GM19023 (cell line): ENCODE measurements at regions not wholly inside any gene's neighbourhood (a gene's known extent, or its start where the extent isn't known, plus 50 kb on each side); places are given as distances from the start of the nearest gene placed in this dataset.

Experiments used
- ATAC-seq: cut with Tn5 transposase; IDR thresholded peaks from one replicate; pipeline ENCODE4 v1.9.1; 2021; ENCODE audit warnings: mild to moderate bottlenecking, moderate library complexity; ENCODE audit not compliant: unreplicated experiment

- no peak for ATAC-seq
Observed at GRCh38 chrX:69085151-69085550, 80.1 kb downstream of the PJA1 start.

DNA sequence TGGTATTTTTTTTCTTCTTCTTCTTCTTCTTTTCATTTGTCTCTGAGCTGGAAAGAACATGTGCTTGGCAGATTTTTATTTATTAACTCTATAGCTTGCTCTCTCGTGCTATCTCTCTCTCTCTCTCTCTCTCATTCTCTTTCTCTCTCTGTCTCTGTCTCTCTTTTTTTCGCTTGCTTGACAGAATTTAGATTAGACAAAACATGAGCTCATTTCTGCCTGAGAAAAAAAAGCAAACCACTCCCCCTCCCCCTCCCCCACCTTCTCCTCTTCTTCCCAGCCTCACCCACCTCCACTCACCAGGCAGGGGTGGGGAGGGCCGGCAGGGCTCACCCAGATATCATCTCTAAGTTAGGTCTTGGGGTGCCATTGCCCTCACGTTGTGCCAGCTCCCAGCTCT lies 81.5 kb downstream of the PJA1 start:
- no peak for ATAC-seq

GRCh38 chrX:69083361-69083760 lies 81.9 kb downstream of the PJA1 start:
- no peak for ATAC-seq

DNA sequence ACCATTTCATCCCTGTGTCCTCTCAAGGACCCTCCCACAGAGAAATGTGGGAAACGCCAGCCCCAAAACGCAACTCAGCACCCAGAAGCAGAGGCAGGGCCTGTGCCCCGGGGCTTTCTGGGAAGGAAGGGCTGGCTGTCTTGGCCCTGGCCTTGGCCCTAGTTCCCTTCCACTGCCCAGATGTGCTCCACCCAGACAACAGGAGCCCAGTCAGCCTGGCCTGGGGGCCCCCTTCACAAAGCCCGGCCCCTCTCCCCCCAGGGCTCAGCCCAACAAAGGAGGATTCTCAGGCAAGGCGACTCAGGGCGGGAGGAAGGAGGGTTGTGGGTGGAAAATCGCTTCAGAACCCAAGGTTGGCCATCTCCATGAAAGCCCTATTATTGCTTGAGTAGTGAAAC lies 82.5 kb downstream of the PJA1 start:
- ATAC-seq, result no peak

- no peak for ATAC-seq
Observed at GRCh38 chrX:69082055-69082752, 83.0 kb downstream of the PJA1 start.

GRCh38 chrX:69080855-69081465 lies 84.3 kb downstream of the PJA1 start:
- ATAC-seq, result no peak

DNA sequence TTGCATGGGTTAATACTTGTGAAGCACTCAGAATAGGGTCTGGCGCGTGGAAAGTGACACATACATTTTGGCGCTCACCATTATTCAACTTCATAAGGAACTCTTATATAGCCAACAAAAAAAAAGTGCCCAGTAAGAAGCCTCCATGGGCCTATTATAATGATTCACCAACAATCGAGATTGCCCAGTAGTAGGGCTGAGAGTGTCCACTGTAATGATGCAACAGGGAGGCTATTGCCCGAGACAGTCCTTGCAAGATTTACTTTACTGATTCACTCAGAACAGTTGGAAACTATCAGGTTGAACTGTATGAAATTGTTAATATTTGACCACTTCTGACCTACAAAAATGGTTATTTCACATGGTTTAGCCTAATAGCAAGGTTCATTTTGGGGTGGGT lies 86.0 kb downstream of the PJA1 start:
- ATAC-seq, result no peak

GRCh38 chrX:69077895-69078455 lies 87.3 kb downstream of the PJA1 start:
- no peak for ATAC-seq

DNA sequence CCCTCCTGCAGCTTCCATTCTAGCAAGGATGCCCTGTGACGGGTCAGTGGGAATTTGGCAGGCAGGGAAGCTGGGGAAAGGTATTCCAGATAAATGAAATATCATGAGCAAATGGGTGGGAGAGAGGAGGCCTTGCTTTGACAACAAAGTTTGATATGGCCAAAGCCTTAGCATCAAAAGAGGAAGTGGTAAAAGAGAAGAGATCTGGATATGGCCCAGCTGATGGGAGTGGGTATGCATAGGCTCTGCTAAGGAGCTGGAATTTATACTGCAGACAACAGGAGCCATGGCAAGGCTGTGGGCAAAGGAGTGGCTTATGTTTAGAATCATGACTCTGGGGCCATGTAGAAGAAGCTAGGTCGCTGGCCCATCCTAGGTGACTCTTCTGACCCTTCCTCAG lies 89.2 kb downstream of the PJA1 start:
- no peak for ATAC-seq

DNA sequence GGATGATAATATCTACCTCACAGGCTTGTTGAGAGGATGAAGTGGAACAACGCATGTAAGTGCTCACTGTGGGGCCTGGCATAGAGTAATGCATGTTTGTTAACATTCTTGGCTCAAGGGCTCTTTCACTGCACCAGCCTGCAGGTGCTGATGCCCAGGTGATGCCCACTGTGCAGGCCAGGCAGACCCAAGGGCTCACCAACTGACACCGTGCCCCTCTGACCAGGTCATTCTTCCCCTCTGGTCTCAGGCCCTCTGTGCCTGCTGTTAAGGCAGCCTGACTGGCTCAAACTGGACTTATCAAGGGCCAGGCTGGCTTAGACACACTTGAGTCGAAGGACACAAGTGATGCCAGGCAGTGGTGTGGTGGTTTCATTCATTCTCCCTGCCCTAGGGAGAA lies 90.5 kb downstream of the PJA1 start:
- ATAC-seq, result no peak

GRCh38 chrX:69073721-69074120 lies 91.5 kb downstream of the PJA1 start:
- no peak for ATAC-seq

DNA sequence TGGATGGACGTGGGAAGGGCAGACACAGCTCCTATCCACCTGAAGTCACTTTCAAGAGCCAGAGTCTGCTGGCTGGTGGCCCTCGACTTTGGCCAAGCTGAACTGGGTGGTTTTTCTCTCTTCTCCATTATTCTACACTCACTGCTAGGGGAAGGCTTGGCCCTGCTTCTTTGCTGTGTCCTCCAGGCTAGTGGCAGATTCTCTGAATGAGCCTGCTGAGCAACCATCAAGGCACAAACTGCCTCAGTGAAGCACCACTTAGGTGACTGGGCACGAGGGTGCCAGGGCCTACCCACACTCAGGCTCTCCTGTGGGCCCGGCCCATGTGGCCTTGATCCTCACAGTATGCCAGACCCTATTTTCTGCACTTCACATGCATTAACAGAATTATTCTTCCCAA lies 92.0 kb downstream of the PJA1 start:
- ATAC-seq, result no peak

DNA sequence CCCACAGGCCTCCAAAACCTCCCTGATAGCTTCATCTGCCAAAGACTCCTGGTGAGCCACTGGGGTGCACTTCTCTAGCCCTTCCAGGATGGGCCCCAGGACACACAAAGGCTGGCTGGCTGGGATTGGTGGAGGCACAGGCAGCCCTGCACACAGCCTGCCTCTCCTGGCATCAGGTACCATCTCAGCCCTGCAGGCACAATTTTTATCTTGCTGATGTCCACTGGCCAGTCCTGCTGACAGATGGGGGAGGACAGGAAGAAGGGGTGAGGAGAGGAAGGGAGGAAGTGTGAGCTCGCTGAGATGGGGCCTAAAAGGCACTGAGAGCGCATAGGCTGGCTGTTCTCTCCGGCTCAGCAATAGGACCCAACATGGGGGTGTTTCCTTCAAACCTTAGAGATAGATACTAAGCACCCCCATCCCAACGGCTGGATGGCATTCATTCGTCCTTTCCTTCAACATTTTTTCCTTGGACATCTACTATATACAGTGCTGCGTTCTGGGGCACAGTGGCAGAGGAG lies 92.7 kb downstream of the PJA1 start:
- ATAC-seq, result no peak

GRCh38 chrX:69070949-69071650 lies 94.2 kb downstream of the PJA1 start:
- ATAC-seq, result no peak

GRCh38 chrX:69069876-69070275 lies 95.4 kb downstream of the PJA1 start:
- ATAC-seq, result no peak

DNA sequence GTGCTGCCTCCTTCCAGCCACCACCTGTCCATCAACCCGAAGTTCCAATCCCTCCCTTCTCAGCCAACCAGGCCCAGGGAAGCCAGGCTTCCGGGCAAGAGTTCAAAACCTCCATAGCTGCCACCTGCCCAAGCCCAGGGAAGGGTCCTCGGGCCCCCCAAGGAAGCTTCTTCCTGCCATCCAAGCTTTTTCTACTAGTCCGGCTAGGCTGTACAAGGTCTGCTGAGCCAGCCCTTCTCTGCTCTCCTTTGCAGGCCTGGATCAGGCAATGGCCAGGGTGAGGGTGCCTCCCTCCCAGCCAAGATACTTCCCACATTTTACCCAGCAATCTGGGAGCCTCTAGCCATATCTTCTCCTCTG lies 96.2 kb downstream of the PJA1 start:
- ATAC-seq, result no peak

- no peak for ATAC-seq
Observed at GRCh38 chrX:69068301-69069085, 96.8 kb downstream of the PJA1 start.

- no peak for ATAC-seq
Observed at GRCh38 chrX:69067841-69068240, 97.4 kb downstream of the PJA1 start.

DNA sequence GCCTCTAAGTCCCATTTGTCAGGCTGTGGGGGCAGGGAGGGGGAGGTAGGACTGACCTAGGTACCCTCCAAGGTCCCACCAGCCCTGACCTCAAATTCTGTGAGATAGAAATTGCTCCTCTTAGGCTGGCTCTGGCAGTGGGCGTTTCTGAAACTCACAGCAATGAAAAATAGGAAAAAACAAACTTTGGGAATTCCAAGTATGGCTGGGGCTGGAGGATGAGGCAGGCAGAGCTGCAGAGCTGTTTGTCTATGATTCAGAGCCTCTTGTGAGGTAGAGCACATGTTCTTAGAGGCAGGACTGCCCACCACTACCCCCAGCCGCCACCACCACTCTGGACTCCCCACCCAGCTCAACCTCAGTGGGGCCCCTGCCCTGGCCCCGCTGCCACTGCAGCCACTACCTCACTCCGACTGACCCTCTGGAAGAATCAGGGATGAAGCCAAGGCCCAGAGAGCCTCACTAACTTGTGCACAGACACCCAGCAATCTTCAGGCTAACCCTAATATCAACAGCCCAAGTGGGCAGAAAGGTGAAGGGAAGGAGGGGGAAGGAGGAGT lies 98.2 kb downstream of the PJA1 start:
- ATAC-seq, result no peak

DNA sequence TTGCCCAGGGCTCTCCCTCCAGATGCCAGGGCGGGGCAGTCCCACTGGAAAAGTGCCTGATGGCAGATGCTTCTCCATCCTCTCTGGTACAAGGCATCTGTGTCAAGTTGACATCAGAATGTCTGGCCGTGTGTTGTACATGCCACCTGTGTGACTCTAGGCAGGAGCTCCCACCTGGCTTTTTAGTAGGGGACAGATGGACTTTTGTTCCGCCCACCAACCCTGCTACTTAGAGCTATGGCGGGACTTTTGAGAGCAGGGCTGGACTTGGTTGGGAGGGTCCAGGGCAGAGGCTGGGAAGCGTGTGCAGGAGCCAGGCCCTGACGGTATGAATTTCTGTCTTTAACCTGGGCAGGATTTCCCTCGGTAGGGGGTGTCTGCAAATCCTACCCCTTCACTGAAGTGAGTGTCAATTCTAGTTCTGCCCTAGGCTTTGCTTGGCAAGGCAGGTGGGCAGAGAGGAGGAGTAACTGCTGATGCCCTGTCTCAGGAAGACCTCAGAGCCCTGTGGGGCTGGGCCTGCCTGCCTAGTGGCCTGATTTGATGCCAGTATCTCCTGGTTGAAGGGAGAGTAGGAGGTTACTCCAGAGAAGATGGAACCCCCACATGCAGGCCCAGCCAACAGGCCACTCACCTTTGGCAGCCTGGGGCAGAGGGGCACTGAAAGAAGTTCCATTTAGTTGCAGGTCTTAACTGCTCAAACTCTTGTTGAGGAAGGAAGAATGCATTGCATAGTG lies 99.1 kb downstream of the PJA1 start:
- no peak for ATAC-seq
